Loucy (cell line): ENCODE measurements at regions not wholly inside any gene's neighbourhood (a gene's known extent, or its start where the extent isn't known, plus 50 kb on each side); places are given as distances from the start of the nearest gene placed in this dataset.
"Not testable (repeated sequence)": the region's sequence is repeated elsewhere in the genome, so short reads cannot be mapped to it uniquely, and the experiment has no call there.

ENCODE experiments used
- H2AFZ ChIP-seq: fragments of 200-600 bp; sonication (generic); 2 replicates; pipeline ENCODE4 v1.6.0; 2016; ENCODE audit warnings: antibody characterized with exemption, mild to moderate bottlenecking, low read length, moderate library complexity
- H3F3A ChIP-seq: fragments of 200-600 bp; 2 replicates; pipeline ENCODE4 v1.6.0; 2016; ENCODE audit warnings: antibody characterized with exemption, low read depth, mild to moderate bottlenecking
- H3K27me3 ChIP-seq: fragments of 200-600 bp; sonication (generic); 2 replicates; pipeline ENCODE4 v1.6.1; 2014; ENCODE audit warnings: low read length, mild to moderate bottlenecking; ENCODE audit not compliant: insufficient read depth, poor library complexity, severe bottlenecking
- H3K36me3 ChIP-seq: fragments of 200-600 bp; sonication (generic); 2 replicates; pipeline ENCODE4 v1.6.1; 2016; ENCODE audit warnings: low read length; ENCODE audit not compliant: insufficient read depth
- H3K4me1 ChIP-seq: fragments of 200-600 bp; sonication (generic); 2 replicates; pipeline ENCODE4 v1.5.1; 2014; ENCODE audit warnings: low read length, mild to moderate bottlenecking; ENCODE audit not compliant: insufficient read depth, poor library complexity, severe bottlenecking
- H3K4me2 ChIP-seq: fragments of 200-600 bp; sonication (generic); 2 replicates; pipeline ENCODE4 v1.6.0; 2014; ENCODE audit warnings: antibody characterized with exemption, low read length, low read depth, mild to moderate bottlenecking; ENCODE audit not compliant: poor library complexity, severe bottlenecking
- H3K4me3 ChIP-seq: fragments of 200-600 bp; sonication (generic); 2 replicates; pipeline ENCODE4 v1.5.1; 2014; ENCODE audit warnings: low read length, mild to moderate bottlenecking, mixed read lengths; ENCODE audit not compliant: poor library complexity, severe bottlenecking
- H3K79me2 ChIP-seq: fragments of 200-600 bp; sonication (generic); 2 replicates; pipeline ENCODE4 v1.6.1; 2014; ENCODE audit warnings: low read length; ENCODE audit not compliant: insufficient read depth
- H3K9ac ChIP-seq: fragments of 200-600 bp; sonication (generic); 2 replicates; pipeline ENCODE4 v1.6.0; 2014; ENCODE audit warnings: mild to moderate bottlenecking, low read depth, low read length, moderate library complexity; ENCODE audit not compliant: poor library complexity, severe bottlenecking
- H3K9me2 ChIP-seq: fragments of 200-600 bp; sonication (generic); replicated peaks from 2 replicates; pipeline ENCODE4 v1.6.1; 2016; ENCODE audit warnings: low read depth, low read length, mixed read lengths
- H3K9me3 ChIP-seq: fragments of 200-600 bp; sonication (generic); 2 replicates; pipeline ENCODE4 v1.6.1; 2014; ENCODE audit warnings: mild to moderate bottlenecking, antibody characterized with exemption, low read length, low read depth; ENCODE audit not compliant: insufficient read depth
- H4K20me1 ChIP-seq: fragments of 200-600 bp; sonication (generic); 2 replicates; pipeline ENCODE4 v1.6.0; 2014; ENCODE audit warnings: antibody characterized with exemption, low read length, mild to moderate bottlenecking; ENCODE audit not compliant: insufficient read depth, poor library complexity, severe bottlenecking

DNA sequence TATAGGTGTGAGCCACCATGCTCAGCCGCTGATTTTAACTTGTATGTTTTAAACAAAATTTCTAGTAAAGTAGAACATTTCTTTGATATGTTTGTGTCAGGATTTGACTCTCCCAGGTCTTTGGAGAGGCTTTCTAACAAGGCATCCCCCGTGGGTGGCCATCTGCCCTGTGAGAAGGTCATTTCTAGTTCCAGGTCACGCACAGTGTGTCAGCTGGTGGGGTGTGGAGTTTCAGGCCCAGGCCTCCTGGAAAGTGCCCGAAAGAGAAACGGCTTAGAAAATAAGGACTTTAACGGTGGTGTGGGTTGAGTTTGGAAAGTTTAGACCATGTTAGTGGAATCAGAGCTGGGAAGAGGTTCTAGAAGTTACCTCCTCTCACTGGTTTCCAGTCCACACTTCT is 61.0 kb downstream of the SPDYE17 start:
- H3K4me2 ChIP-seq, H3K9me3 ChIP-seq, H3K4me3 ChIP-seq, H3K27me3 ChIP-seq, H3K9me2 ChIP-seq, H3K9ac ChIP-seq, H2AFZ ChIP-seq, H3K79me2 ChIP-seq, H3K4me1 ChIP-seq, H3F3A ChIP-seq, H4K20me1 ChIP-seq, H3K36me3 ChIP-seq: not testable (repeated sequence)

DNA sequence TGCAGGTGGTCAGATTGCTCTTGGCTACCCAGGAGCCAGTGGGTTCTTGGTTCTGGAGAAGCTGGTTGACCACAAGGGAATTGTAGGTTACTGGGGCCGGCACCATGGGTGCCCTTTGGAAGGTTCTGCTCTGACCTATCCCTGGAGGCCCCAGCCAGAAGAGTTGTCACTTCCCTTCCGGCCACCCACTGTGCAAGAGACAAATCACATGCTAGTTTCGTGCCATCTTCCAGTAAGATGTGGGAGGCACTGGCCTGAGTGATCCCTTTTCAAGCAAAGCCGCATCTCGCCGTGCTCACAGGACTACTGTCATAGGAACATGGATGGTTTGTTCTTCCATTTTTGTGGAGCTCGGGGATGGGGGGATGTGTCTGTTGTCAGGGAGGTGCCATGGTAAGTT is 62.3 kb downstream of the SPDYE17 start:
- not testable (repeated sequence) for H3F3A ChIP-seq, H3K9me3 ChIP-seq, H3K4me1 ChIP-seq, H4K20me1 ChIP-seq, H2AFZ ChIP-seq, H3K9me2 ChIP-seq, H3K27me3 ChIP-seq, H3K9ac ChIP-seq, H3K4me3 ChIP-seq, H3K36me3 ChIP-seq, H3K79me2 ChIP-seq, H3K4me2 ChIP-seq

DNA sequence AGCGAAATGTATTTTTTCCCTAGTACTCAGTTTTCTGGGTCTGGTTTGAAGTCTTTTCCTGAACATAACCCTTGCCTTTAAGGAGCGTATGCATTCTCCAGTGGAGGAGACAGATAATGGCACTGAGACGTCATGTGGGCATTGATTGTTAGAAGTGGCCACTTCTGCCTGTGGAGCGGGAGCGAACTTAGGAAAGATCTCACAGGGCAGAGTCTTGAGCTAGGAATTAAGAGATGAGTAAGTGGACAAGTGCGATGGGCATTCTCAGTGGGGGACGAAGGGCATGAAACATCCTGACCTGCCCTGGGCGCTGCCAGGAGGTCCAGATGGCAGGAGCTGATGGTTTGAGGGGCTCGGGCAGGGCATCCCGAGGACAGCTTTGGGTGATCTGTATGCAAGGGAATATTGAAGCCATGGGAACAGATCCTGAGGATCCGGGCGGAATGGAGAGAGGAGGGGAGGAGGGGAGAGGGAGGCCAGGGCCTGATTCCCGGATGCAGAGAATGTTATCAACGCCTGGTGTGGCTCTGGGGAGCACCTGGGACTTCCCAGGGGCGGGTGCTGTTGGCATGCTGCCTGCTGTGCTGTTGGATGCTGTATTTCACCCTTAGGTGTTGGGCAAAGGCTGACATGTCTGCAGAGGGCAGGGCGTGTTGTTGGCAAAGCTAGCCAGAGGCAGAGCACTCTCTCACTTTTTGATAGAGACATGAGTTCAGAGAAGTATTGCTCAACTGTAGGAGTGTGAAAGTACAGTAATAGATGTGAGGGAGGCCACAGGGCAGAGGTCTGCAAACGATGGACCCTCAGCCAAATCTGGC is 66.2 kb downstream of the SPDYE17 start:
- H3K4me1 ChIP-seq: not testable (repeated sequence)

DNA sequence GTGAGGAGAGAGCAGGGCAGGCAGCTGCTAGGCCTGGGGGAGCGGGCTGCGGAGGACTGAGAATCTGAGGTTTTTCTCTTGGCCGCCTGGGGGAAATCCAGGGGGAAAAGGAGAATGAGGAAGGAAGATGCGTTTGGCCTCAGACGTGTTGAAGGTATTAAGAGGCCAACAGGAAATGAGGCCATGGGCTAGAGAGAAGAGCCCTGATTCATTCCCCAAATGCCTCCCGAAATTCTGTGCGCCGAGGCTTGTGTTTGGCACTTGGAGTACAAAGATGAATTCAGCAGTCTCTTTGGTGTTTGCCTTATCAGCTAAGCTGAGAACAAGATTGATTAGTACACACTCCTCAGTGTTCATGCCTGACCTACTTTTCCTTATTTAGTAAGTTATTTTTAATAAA is 68.1 kb downstream of the SPDYE17 start:
- not testable (repeated sequence) for H3K9me2 ChIP-seq, H3K79me2 ChIP-seq, H3K27me3 ChIP-seq, H3K4me2 ChIP-seq, H3K4me3 ChIP-seq, H4K20me1 ChIP-seq, H3K4me1 ChIP-seq, H3K36me3 ChIP-seq, H2AFZ ChIP-seq, H3K9ac ChIP-seq, H3K9me3 ChIP-seq, H3F3A ChIP-seq

More for the DNA sequence above, 66.2 kb downstream of the SPDYE17 start:
- H3K9me3 ChIP-seq, H4K20me1 ChIP-seq, H3K79me2 ChIP-seq, H2AFZ ChIP-seq, H3K4me2 ChIP-seq, H3K27me3 ChIP-seq, H3K36me3 ChIP-seq, H3K4me3 ChIP-seq, H3F3A ChIP-seq, H3K9me2 ChIP-seq, H3K9ac ChIP-seq: not testable (repeated sequence)

DNA sequence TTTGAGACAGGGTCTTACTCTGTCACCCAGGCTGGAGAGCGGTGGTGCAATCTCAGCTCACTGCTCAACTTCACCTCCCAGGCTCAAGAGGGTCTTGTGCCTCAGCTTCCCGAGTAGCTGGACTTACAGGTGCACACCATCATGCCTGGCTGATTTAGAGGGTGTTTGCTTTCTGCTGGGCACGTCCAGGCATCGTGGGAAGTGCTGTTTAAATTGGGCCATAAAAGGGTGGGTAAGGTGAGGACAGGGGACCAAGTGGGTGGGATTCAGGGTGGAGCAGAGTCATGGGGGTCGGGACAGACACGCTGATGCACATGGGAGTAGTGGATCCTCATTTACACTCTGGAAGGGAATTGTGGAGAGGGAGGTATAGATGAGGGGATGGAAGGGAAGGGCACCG is 69.1 kb downstream of the SPDYE17 start:
- not testable (repeated sequence) for H3K4me2 ChIP-seq, H3F3A ChIP-seq, H3K9me3 ChIP-seq, H3K79me2 ChIP-seq, H3K9me2 ChIP-seq, H3K4me1 ChIP-seq, H3K9ac ChIP-seq, H3K27me3 ChIP-seq, H4K20me1 ChIP-seq, H3K4me3 ChIP-seq, H3K36me3 ChIP-seq, H2AFZ ChIP-seq

DNA sequence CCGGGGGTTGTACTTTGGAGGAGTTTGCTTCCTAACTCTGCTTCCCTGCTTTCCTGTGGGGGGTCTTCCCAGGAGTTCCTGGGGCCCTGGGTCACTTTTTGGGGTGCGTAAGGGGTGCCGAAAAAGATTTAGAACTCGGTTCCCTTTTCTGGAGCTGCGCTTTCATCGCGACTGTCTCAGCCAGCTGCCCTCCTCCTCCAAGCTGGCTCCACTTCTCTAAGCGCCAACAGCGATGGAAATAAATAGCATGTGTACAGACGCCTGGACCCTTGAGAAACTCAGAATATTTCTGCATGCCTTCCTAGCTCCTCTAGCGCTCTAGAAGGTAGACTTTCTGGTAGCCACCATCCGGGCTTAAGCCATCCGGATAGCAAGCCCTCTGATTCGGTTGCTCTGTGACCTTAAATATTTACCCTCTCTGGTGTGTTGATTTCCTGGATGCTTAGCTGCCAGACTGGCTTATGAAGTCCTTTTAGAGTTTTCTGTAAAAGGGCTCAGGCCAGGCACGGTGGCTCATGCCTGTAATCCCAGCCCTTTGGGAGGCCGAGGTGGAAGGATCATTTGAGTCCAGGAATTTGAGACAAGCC is 71.7 kb downstream of the SPDYE17 start:
- H3K4me2 ChIP-seq, H3F3A ChIP-seq, H3K79me2 ChIP-seq, H3K9me2 ChIP-seq, H3K27me3 ChIP-seq, H3K4me1 ChIP-seq, H3K9me3 ChIP-seq, H2AFZ ChIP-seq, H3K36me3 ChIP-seq, H3K4me3 ChIP-seq, H3K9ac ChIP-seq, H4K20me1 ChIP-seq: not testable (repeated sequence)

DNA sequence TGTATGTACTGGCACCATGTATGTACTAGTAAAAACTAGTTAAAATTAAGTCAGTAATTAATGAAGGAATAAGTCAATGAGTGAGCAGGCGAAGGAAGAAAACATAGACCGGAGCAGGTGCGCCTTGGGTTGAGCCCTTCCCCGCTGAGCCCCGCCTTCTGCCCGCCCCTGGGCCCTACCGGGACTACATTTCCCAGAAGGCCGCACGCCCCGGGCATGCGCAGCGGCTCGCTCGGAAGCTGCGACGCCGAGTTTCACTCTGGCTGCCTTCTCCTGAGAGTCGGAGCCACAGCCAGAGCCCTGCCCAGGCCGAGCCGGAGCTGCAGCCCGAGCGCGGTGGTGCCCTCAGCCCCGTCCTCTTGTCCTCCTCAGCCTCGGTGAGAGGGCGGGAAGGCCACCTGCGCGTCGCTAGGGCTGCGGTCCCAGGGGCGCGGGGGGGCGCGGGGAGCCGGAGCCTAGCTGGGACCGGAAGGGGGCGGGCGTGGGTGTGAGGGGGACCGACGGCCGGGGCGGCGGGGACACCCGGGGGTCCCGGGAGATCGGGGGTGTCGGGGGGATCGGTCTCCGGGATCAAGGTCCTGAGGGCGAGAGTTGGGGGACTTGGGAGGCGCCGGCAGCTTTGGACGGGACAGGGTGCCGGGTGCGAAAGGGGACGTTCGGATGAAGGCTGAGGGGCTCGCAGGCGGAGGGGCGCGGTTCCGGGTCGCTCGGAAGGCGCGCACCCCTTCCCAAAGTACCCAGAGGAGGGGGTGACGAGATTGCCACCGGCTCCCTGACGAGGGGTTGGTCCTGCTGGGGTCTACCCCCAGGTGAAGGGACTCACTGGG is 72.4 kb downstream of the SPDYE17 start:
- H3K79me2 ChIP-seq, H3F3A ChIP-seq, H3K9ac ChIP-seq, H3K27me3 ChIP-seq, H4K20me1 ChIP-seq, H3K4me2 ChIP-seq, H3K36me3 ChIP-seq, H3K4me1 ChIP-seq, H3K4me3 ChIP-seq, H3K9me3 ChIP-seq, H2AFZ ChIP-seq, H3K9me2 ChIP-seq: not testable (repeated sequence)
